Fibroblast of lung (primary cell): ENCODE measurements at regions not wholly inside any gene's neighbourhood (a gene's known extent, or its start where the extent isn't known, plus 50 kb on each side); places are given as distances from the start of the nearest gene placed in this dataset.
A peak's percentile ranks its signal among the peaks of the same experiment; 100 is the strongest.

Experiments used
- DNase-seq, 2 donors: peaks; one replicate each; pipeline versions ENCODE4 v3.0.0 to v3.0.0-alpha.2; 2010; ENCODE audit warnings: low read depth in 2 of 2
- H2AFZ ChIP-seq: 2 replicates; pipeline ENCODE4 v1.5.1; 2012; ENCODE audit warnings: low read length, control low read depth, inconsistent platforms
- H3K27ac ChIP-seq: 2 replicates; pipeline ENCODE4 v1.5.1; 2011; ENCODE audit warnings: low read length, control low read depth; ENCODE audit not compliant: insufficient read depth
- H3K27me3 ChIP-seq: 2 replicates; pipeline ENCODE4 v1.5.1; 2011; ENCODE audit warnings: mild to moderate bottlenecking, low read length; ENCODE audit not compliant: control insufficient read depth, insufficient read depth
- H3K36me3 ChIP-seq: 2 replicates; pipeline ENCODE4 v1.5.1; 2011; ENCODE audit warnings: low read length; ENCODE audit not compliant: control insufficient read depth, insufficient read depth
- H3K4me1 ChIP-seq: 2 replicates; pipeline ENCODE4 v1.5.1; 2011; ENCODE audit warnings: low read length; ENCODE audit not compliant: control insufficient read depth, insufficient read depth; ENCODE audit errors: extremely low read depth
- H3K4me2 ChIP-seq: 2 replicates; pipeline ENCODE4 v1.5.1; 2011; ENCODE audit warnings: low read length, control low read depth; ENCODE audit not compliant: insufficient read depth; ENCODE audit errors: extremely low read depth
- H3K4me3 ChIP-seq, 4 experiments: fragments of 200-600 bp in 1 of 4; sonication (generic) in 1 of 4; replicated peaks in 1 of 4; 2 replicates each; pipeline ENCODE4 v1.5.1; 2011 to 2016; ENCODE audit warnings: low read length in 4 of 4, low read depth in 3 of 4, mild to moderate bottlenecking in 3 of 4, control low read depth in 2 of 4, inconsistent platforms in 1 of 4, mixed read lengths in 1 of 4; ENCODE audit not compliant: insufficient read depth in 1 of 4; ENCODE audit errors: control extremely low read depth in 1 of 4
- H3K79me2 ChIP-seq: 2 replicates; pipeline ENCODE4 v1.5.1; 2012; ENCODE audit warnings: mild to moderate bottlenecking, low read length, inconsistent platforms; ENCODE audit not compliant: control insufficient read depth, insufficient read depth
- H3K9ac ChIP-seq: 2 replicates; pipeline ENCODE4 v1.5.1; 2011; ENCODE audit warnings: mild to moderate bottlenecking, low read length, control low read depth; ENCODE audit not compliant: insufficient read depth
- H3K9me3 ChIP-seq: 2 replicates; pipeline ENCODE4 v1.5.1; 2012; ENCODE audit warnings: low read depth, low read length; ENCODE audit not compliant: control insufficient read depth, insufficient read depth
- H4K20me1 ChIP-seq: 2 replicates; pipeline ENCODE4 v1.5.1; 2011; ENCODE audit warnings: low read length; ENCODE audit not compliant: control insufficient read depth, insufficient read depth; ENCODE audit errors: extremely low read depth
- CTCF ChIP-seq, 2 donors: IDR thresholded peaks in 1 of 2; conservative IDR thresholded peaks in 1 of 2; 1 replicate in 1 of 2; 2 replicates in 1 of 2; pipeline ENCODE4 v1.5.1; 2011 to 2012; ENCODE audit warnings: low read length in 2 of 2, control low read depth in 1 of 2, inconsistent platforms in 1 of 2, low read depth in 1 of 2, mild to moderate bottlenecking in 1 of 2
- EZH2 ChIP-seq: IDR thresholded peaks from 2 replicates; pipeline ENCODE4 v1.5.1; 2012; ENCODE audit warnings: low read length, control low read depth, mild to moderate bottlenecking; ENCODE audit errors: missing control alignments

- Histone ChIP-seq H3K4me3 (no peak overlapping the region), H2AFZ (no peak overlapping the region), H3K9me3 (no peaks in the 10 kb centered on the region), H3K27me3 (no peaks in the 10 kb centered on the region), H3K36me3 (no peaks in the 10 kb centered on the region), H3K9ac (no peak overlapping the region), H3K27ac (no peak overlapping the region), H3K79me2 (no peaks in the 10 kb centered on the region), H4K20me1 (no peaks in the 10 kb centered on the region), H3K4me1 (no peaks in the 10 kb centered on the region), H3K4me2 (no peak overlapping the region)
- no peak for DNase-seq
- TF ChIP-seq EZH2: no peak
- TF ChIP-seq CTCF (conservative IDR thresholded peaks at IDR 0.05 in 1 of 2, IDR thresholded peaks at IDR 0.05 in 1 of 2; ENCODE audit: low read depth in 1 of 2, low read length in 2 of 2): no peak
Observed at GRCh38 chr4:11532138-11532537, 103.4 kb upstream of the HS3ST1 start.

DNA sequence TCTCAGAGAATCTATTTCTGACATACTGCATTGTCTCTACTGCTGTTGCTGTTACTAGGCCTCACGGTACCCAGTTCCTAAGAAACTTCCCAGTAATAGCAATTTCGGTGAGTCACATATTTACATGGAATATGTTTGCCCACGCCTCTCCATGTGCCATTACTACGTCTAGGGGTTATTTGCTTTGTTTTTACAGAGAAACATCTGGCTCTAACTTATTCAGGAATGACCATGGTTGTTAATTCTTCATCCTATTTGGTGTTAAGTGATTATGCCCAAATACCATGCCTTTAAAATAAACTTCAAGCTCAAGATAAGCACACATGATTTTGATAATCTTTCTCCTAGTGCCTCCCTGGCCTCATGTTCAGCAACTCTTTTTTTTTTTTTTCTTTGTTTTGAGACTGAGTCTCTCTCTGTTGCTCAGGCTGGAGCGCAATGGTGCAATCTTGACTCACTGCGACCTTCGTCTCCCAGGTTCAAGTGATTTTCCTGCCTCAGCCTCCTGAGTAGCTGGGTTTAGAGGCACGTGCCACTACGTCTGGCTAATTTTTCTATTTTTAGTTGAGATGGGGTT lies 101.0 kb upstream of the HS3ST1 start:
- H4K20me1 ChIP-seq: no peaks in the 10 kb centered on the region
- H3K9me3 ChIP-seq: no peaks in the 10 kb centered on the region
- no peak overlapping the region for H3K27ac ChIP-seq
- no peaks in the 10 kb centered on the region for H3K27me3 ChIP-seq
- no peak overlapping the region for H3K4me2 ChIP-seq
- no peak overlapping the region for H2AFZ ChIP-seq
- H3K36me3 ChIP-seq: no peaks in the 10 kb centered on the region
- peak; percentile 51 to 95 for DNase-seq
- TF ChIP-seq CTCF (conservative IDR thresholded peaks at IDR 0.05 in 1 of 2, IDR thresholded peaks at IDR 0.05 in 1 of 2; ENCODE audit: low read depth in 1 of 2, low read length in 2 of 2): no peak
- TF ChIP-seq EZH2: no peak
- H3K4me1 ChIP-seq: no peaks in the 10 kb centered on the region
- no peak overlapping the region for H3K4me3 ChIP-seq
- H3K9ac ChIP-seq: no peak overlapping the region
- H3K79me2 ChIP-seq: no peaks in the 10 kb centered on the region

GRCh38 chr4:11525085-11525484 lies 96.4 kb upstream of the HS3ST1 start:
- no peaks in the 10 kb centered on the region for H3K27me3 ChIP-seq
- no peak overlapping the region for H3K4me2 ChIP-seq
- no peak overlapping the region for H3K27ac ChIP-seq
- no peak for TF ChIP-seq EZH2
- no peak for TF ChIP-seq CTCF (conservative IDR thresholded peaks at IDR 0.05 in 1 of 2, IDR thresholded peaks at IDR 0.05 in 1 of 2; ENCODE audit: low read depth in 1 of 2, low read length in 2 of 2)
- no peaks in the 10 kb centered on the region for H3K36me3 ChIP-seq
- no peaks in the 10 kb centered on the region for H3K4me1 ChIP-seq
- no peaks in the 10 kb centered on the region for H4K20me1 ChIP-seq
- no peak overlapping the region for H3K9ac ChIP-seq
- H3K9me3 ChIP-seq: no peaks in the 10 kb centered on the region
- H3K79me2 ChIP-seq: no peaks in the 10 kb centered on the region
- H3K4me3 ChIP-seq: no peak overlapping the region
- DNase-seq: no peak
- no peak overlapping the region for H2AFZ ChIP-seq
